Neural cell (in vitro differentiated cells): ENCODE measurements at regions not wholly inside any gene's neighbourhood (a gene's known extent, or its start where the extent isn't known, plus 50 kb on each side); places are given as distances from the start of the nearest gene placed in this dataset.

Source experiments
- CTCF ChIP-seq: fragments of 450-650 bp; IDR thresholded peaks from 2 replicates; pipeline ENCODE4 v1.5.1; 2014; ENCODE audit warnings: antibody characterized with exemption, mild to moderate bottlenecking, moderate library complexity; ENCODE audit not compliant: poor library complexity, severe bottlenecking
- EP300 ChIP-seq: fragments of 450-650 bp; conservative IDR thresholded peaks from 2 replicates; pipeline ENCODE4 v1.6.1; 2014; ENCODE audit warnings: antibody characterized with exemption, mild to moderate bottlenecking, moderate library complexity; ENCODE audit not compliant: poor library complexity, severe bottlenecking
- POLR2AphosphoS5 ChIP-seq: IDR thresholded peaks from 2 replicates; pipeline ENCODE4 v1.6.1; 2012
- RAD21 ChIP-seq: fragments of 450-650 bp; conservative IDR thresholded peaks from 2 replicates; pipeline ENCODE4 v1.6.1; 2014; ENCODE audit warnings: antibody characterized with exemption, mild to moderate bottlenecking, moderate library complexity
- SMC3 ChIP-seq: fragments of 450-650 bp; conservative IDR thresholded peaks from 2 replicates; pipeline ENCODE4 v1.6.1; 2014; ENCODE audit warnings: antibody characterized with exemption, mild to moderate bottlenecking, moderate library complexity; ENCODE audit not compliant: poor library complexity
- TAF1 ChIP-seq: IDR thresholded peaks from 2 replicates; pipeline ENCODE4 v1.6.1; 2012; ENCODE audit warnings: low read depth

- TF ChIP-seq CTCF, result no peak
- no peak for TF ChIP-seq TAF1
- no peak for TF ChIP-seq POLR2AphosphoS5
- peak; percentile 26 for TF ChIP-seq EP300
- no peak for TF ChIP-seq RAD21
- no peak for TF ChIP-seq SMC3
These were observed 1261.1 kb downstream of the ROBO1 start for GRCh38 chr3:78506581-78507195.
